ENCODE measurements at regions not wholly inside any gene's neighbourhood (a gene's known extent, or its start where the extent isn't known, plus 50 kb on each side); places are given as distances from the start of the nearest gene placed in this dataset.

GRCh38 chr6:82017288-82017687, 230.3 kb downstream of the IBTK start:
- no peak for DNase-seq (ENCODE audit: low read depth in 3 of 3, low spot score in 2 of 3)

- DNase-seq (ENCODE audit: low read depth in 3 of 3, low spot score in 2 of 3) = no peak
Observed at GRCh38 chr6:82015526-82015925, 232.0 kb downstream of the IBTK start.

DNA sequence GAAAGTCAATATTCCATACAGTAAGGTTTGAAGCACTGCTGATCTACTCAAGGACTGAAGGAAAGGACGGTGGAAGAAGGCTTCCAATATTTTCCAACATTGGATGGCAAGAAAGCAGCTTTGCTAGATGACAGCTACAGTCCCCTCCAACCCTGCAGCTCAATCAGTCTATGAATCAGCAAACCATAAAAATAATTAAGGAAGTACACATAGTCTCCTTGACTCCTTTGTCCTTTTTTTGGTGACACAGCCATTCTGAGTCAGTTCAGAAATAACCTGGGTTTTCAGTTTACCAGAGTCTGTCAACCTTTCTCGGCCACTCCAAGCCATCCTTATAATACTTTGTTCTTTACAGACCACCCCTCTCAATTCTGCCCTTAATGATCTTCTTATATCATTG, 232.5 kb downstream of the IBTK start:
- DNase-seq (ENCODE audit: low read depth in 3 of 3, low spot score in 2 of 3) = no peak

GRCh38 chr6:82013561-82014530, 233.7 kb downstream of the IBTK start:
- DNase-seq (ENCODE audit: low read depth in 3 of 3, low spot score in 2 of 3) = no peak

DNA sequence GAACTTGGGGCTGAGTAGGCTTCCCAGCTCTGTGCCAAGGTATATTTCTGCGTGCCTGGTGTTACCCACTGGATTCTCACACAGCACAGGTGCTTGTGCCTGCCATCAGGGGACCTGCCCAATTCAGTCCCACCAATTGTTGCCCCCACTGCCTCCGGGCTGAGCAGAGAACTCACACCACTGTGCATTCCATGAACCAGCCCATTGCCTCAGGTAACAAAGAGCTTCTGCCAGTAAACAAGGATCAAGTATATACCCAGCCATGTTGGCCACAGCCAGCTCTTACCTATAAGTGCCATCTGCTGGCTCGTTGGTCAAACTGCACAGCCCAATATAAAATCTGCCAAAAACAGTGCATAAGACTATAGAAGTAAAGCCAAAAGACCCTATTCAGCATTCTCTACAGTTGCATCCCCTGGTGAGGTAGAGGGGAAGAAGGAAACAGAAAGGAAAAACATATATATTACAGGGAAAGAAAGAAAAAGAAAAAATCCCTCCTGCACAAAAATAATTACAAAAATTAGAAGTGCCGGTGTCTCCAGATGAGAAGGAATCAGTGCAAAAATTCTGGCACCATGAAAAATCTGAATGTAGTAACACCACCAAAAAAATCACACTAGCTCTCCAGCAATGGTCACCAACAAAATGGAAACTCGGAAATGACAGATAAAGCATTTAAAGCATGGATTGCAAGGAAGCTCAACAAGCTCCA, 241.4 kb downstream of the IBTK start:
- DNase-seq (ENCODE audit: low read depth in 3 of 3, low spot score in 2 of 3) = no peak

DNA sequence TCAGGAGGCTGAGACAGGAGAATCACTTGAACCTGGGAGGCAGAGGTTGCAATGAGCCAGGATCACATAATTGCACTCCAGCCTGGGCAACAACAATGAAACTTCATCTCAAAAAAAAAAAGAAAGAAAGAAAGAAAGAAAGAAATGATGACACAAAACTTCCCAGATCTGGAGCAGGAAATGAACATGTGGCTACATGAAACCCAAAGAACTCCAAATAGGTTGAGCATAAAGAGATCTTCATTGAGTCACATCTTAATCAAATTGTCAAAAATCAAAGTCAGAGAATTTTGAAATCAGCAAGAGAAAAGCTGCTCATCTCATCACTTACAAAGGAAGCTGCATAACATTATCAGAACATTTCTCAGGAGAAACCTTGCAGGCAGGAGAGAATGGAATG, 247.0 kb downstream of the IBTK start:
- no peak for DNase-seq (ENCODE audit: low read depth in 3 of 3, low spot score in 2 of 3)

DNA sequence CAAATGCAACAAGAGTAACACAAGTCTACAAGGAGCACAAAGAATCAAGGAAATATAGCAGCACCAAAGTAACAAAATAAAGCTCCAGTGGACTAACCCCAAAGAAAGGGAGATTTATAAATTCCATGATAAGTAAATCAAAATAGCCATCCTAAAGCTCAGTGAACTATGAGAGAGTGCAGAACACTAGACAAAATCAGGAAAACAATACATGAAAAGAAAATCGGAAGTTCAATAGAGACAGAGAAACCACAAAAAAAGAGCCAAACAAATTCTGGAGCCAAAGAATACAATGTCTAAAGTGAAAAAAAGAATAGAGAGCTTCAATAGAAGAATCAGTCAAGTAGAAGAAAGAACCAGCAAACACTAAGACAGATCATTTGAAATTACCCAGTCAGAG, 247.3 kb upstream of the TENT5A start:
- DNase-seq (ENCODE audit: low read depth in 3 of 3, low spot score in 2 of 3) = no peak

- no peak for DNase-seq (ENCODE audit: low read depth in 3 of 3, low spot score in 2 of 3)
Observed at GRCh38 chr6:81999270-81999669, 246.8 kb upstream of the TENT5A start.

GRCh38 chr6:81998432-81998831, 246.0 kb upstream of the TENT5A start:
- DNase-seq (ENCODE audit: low read depth in 3 of 3, low spot score in 2 of 3) = no peak

DNA sequence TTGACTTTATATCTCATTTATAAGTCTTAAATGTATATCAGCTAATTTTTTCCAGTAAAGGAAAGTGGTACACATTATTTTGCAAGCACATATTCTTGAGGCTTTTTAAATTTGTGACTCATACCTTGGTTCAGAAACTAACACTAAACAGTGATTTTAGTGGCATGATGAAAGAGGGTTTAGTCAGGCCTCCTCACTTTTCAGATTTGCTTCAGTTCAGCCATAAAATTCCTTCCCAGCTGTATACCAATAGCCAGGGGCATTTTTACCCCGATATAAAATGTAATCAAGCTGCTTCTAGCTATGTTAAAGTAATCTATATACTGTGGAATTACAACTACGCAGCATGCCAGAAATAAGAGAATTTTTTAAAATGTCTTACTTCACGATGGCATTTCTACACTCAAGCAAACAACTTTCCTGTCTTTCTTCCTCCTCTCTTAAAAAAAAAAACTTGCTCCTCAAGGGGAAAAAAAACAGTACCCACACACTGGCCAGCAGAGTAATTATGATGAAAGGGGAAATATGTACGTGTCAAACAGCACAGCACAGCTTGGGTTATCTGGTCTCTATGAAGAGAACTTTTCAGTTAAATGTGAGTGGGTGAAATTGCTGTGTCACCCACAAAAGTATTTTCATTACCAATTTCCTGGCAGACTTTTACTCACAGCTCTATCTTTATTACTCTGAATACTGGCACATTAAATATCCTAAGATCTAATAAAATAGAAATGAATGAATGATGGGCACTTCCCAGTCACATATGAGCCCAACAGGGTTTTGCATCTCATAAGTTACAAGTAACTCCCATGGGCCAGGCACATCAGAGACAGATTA, 244.8 kb upstream of the TENT5A start:
- DNase-seq (ENCODE audit: low read depth in 3 of 3, low spot score in 2 of 3) = no peak

GRCh38 chr6:81996414-81996813, 243.9 kb upstream of the TENT5A start:
- DNase-seq (ENCODE audit: low read depth in 3 of 3, low spot score in 2 of 3) = no peak

- no peak for DNase-seq (ENCODE audit: low read depth in 3 of 3, low spot score in 2 of 3)
Observed at GRCh38 chr6:81995548-81996289, 243.2 kb upstream of the TENT5A start.

GRCh38 chr6:81988871-81989270, 236.4 kb upstream of the TENT5A start:
- DNase-seq (ENCODE audit: low read depth in 3 of 3, low spot score in 2 of 3) = no peak

GRCh38 chr6:81988446-81988845, 236.0 kb upstream of the TENT5A start:
- no peak for DNase-seq (ENCODE audit: low read depth in 3 of 3, low spot score in 2 of 3)

- no peak for DNase-seq (ENCODE audit: low read depth in 3 of 3, low spot score in 2 of 3)
Observed at GRCh38 chr6:81987293-81987692, 234.8 kb upstream of the TENT5A start.

- no peak for DNase-seq (ENCODE audit: low read depth in 3 of 3, low spot score in 2 of 3)
Observed at GRCh38 chr6:81985191-81985590, 232.7 kb upstream of the TENT5A start.

DNA sequence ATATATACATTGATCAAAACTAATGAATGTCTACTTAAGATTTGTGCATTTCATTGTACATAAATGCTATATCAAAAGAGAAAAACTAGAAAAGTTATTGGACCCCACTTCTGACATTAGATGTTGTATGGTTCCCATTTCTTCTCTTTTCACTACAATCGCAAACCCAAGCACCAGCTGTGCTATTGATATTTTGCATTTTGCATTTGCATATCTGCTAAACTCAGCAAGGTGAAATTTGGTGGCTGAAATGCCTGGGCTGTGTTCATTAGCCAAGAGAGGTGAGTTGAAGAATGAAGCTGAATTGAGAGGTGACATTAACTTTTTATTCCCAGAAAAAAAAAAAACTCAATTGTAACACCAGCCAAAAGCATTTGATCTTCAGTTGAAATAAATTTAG, 232.1 kb upstream of the TENT5A start:
- no peak for DNase-seq (ENCODE audit: low read depth in 3 of 3, low spot score in 2 of 3)

DNA sequence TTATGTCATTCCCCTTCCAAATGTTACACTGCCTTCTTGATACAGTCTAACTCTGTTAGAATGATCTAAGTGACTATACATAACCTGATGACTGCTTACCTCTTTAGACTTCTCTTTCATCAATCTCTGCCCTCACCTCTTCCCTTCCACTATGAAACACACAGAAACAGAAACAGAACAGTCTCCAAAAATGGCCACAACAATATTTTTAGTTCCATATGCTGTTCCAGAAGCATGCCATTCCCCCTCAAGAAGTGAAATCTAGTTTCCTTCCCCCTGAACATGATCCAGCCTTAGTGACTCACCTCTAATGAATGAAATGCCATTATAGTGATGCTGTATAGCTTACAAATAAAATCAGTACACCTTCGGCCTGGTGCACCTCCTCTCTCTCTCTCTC, 229.3 kb upstream of the TENT5A start:
- DNase-seq (ENCODE audit: low read depth in 3 of 3, low spot score in 2 of 3) = no peak

GRCh38 chr6:81979767-81980166, 227.3 kb upstream of the TENT5A start:
- no peak for DNase-seq (ENCODE audit: low read depth in 3 of 3, low spot score in 2 of 3)

DNA sequence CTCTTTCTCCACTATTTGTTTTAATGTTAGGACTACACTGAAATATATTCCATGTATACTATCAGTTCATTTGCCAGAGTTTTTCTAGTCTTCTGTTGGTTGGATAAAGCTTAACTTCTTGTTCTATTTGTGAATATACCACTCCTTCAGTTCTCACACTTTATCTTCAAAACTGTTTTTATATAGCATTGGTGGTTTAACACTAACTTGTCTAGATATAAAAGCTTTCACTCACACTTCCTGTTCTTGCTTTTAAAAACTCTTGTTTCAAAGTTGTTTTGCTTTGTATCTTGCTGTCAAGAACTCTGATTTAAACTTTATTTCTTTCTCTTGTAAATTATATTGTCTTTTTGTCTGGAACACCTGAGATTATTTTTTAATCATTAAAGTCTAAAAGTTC, 226.8 kb upstream of the TENT5A start:
- no peak for DNase-seq (ENCODE audit: low read depth in 3 of 3, low spot score in 2 of 3)

Measured in right renal cortex interstitium (tissue), 3 donors.